Mucosa of descending colon (tissue), 3 donors: ENCODE measurements at regions not wholly inside any gene's neighbourhood (a gene's known extent, or its start where the extent isn't known, plus 50 kb on each side); places are given as distances from the start of the nearest gene placed in this dataset.
A peak's percentile ranks its signal among the peaks of the same experiment; 100 is the strongest.

Experiments
- ATAC-seq: fragments of 200-7000 bp; cut with Tn5 transposase; one replicate; pipeline ENCODE4 v1.9.1; 2020; ENCODE audit warnings: mild to moderate bottlenecking, moderate library complexity
- DNase-seq, 3 donors: peaks; one replicate each; pipeline ENCODE4 v3.0.0-alpha.2; 2020
- H3K36me3 ChIP-seq: fragments of 200-600 bp; one replicate; pipeline ENCODE4 v1.8.0; 2021; ENCODE audit warnings: low read depth, mild to moderate bottlenecking
- H3K4me1 ChIP-seq: fragments of 200-600 bp; one replicate; pipeline ENCODE4 v1.8.0; 2021; ENCODE audit warnings: low read depth, mild to moderate bottlenecking
- H3K4me3 ChIP-seq: fragments of 200-600 bp; one replicate; pipeline ENCODE4 v1.8.0; 2021; ENCODE audit warnings: mild to moderate bottlenecking
- H3K9me3 ChIP-seq: fragments of 200-600 bp; one replicate; pipeline ENCODE4 v1.8.0; 2021; ENCODE audit warnings: mild to moderate bottlenecking
- intact Hi-C, 2 donors: fragments of 100-400 bp; cut with DNase I in 1 of 2; cut with micrococcal nuclease in 1 of 2; formaldehyde crosslinking; loops; one replicate each; pipeline versions ENCODE4 v1.11.0 to v1.11.1; 2022; cut with DNase I, micrococcal nuclease
- TF ChIP-seq, protein P1 (sequence below): fragments of 200-600 bp; IDR thresholded peaks from one replicate; pipeline ENCODE4 v1.8.0; 2022; ENCODE audit warnings: antibody characterized with exemption, mild to moderate bottlenecking
- donor health status: DM: no; HTN: no; CAD: no; lungs with moderate emphysema.
- donor health status: DM: no; HTN: no; CAD: no.
- donor health status: DM: no; HTN: yes; CAD: no.

DNA sequence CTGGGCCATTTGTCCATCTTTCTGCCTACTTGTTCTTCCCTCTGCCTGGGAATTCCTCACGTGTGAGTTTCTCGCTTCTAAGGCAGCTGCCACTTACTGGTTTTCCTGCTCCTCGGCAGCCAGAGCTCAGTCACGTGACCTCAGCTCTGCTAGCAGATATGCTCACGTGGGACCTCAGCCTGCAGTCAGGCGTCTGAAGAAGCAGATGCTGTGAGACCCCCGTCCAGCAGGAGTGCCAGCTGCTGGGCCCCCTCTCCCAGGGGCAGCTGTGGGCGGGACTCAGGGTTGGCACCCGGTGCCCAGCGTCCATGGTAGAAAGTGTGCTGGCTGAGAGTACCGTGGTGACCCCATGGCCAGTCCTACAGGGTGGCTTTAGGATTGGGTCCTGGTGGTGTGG is 161.3 kb upstream of the TLE3 start:
- ATAC-seq (peak; percentile 71), DNase-seq (peak; percentile 55 to 85 (median 78))
- peaks cover 9% of the 10 kb centered on the region for H3K4me1 ChIP-seq
- intact Hi-C loops, result no loop called here
- TF ChIP-seq, protein P1, sequence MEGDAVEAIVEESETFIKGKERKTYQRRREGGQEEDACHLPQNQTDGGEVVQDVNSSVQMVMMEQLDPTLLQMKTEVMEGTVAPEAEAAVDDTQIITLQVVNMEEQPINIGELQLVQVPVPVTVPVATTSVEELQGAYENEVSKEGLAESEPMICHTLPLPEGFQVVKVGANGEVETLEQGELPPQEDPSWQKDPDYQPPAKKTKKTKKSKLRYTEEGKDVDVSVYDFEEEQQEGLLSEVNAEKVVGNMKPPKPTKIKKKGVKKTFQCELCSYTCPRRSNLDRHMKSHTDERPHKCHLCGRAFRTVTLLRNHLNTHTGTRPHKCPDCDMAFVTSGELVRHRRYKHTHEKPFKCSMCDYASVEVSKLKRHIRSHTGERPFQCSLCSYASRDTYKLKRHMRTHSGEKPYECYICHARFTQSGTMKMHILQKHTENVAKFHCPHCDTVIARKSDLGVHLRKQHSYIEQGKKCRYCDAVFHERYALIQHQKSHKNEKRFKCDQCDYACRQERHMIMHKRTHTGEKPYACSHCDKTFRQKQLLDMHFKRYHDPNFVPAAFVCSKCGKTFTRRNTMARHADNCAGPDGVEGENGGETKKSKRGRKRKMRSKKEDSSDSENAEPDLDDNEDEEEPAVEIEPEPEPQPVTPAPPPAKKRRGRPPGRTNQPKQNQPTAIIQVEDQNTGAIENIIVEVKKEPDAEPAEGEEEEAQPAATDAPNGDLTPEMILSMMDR, result no peak
- no peaks in the 10 kb centered on the region for H3K36me3 ChIP-seq
- no peaks in the 10 kb centered on the region for H3K9me3 ChIP-seq
- H3K4me3 ChIP-seq, result no peak overlapping the region

DNA sequence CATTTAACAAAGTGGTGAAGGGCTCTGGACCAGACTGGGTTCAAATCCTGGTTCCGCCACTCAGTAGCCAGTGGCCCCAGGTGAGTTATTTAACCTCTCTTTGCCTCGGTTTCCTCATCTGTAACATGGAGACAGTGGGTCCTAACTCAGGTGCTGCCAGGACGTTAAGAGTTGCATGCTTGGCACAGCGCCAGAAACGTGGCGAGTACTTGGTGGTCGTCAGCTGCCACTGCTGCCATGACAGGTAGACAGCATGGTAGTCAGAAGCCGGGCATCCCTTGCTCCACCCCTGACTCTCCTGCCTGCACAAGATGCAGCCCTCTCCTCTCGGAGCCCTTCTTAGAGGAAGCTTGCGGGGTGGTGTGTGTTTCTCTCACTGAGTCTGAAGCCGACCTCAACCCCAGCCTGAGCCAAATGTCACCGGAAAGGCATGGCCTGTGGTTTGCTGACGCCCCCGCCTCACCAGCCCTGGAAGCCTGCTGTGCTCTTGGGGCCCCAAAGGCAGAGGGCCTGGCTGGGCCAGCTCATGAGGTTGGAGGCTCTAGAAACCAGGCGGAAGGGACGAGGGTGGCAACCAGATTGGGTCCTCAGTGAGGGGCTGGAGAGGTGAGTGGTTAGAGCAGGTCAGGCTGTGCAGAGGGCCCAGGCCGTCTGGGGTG is 160.8 kb upstream of the TLE3 start:
- peak; percentile 64 for ATAC-seq
- intact Hi-C loops, result no loop called here

DNA sequence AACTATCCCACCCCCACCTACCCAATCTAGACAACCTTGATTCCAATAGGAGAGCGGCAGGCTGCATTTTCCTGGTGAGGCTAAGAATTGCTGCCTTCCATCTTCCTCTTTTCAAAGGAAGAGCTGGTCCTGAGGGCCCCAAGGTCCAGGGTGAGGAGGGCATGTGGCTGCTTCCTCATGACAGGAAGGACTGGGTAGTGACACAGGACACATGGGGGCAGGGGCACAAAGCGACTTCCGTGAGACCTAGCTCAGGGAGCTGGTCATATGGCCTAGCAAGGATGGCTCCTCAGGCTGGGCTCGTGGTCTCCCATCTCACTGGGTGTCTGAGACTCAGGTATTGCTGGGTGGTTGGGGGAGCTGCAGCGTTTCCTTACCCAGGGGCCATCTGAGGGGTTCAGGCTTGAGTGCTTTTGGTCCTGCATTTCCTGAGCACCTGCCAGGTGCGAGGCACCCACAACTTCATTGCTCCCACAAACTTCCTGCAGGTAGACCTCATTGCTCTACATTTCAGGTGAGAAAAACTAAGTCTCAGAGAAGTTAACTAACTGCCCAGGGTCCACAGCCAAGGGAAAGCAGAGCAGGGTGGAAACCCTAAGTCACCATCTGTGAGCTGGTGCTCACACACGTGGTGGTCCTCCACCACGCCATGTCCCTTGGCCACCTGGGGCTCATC is 160.0 kb upstream of the TLE3 start:
- no peaks in the 10 kb centered on the region for H3K36me3 ChIP-seq
- intact Hi-C loops, result no loop called here
- peaks cover 9% of the 10 kb centered on the region for H3K4me1 ChIP-seq
- H3K4me3 ChIP-seq, result no peak overlapping the region
- ATAC-seq, result no peak
- no peak for DNase-seq
- no peaks in the 10 kb centered on the region for H3K9me3 ChIP-seq
- TF ChIP-seq, protein P1, result no peak

More for the DNA sequence above, 160.8 kb upstream of the TLE3 start:
- TF ChIP-seq, protein P1, result no peak
- H3K4me3 ChIP-seq, result no peak overlapping the region
- peak; percentile 36 to 75 (median 62) for DNase-seq
- no peaks in the 10 kb centered on the region for H3K36me3 ChIP-seq
- no peaks in the 10 kb centered on the region for H3K9me3 ChIP-seq
- H3K4me1 ChIP-seq, result peaks cover 9% of the 10 kb centered on the region

DNA sequence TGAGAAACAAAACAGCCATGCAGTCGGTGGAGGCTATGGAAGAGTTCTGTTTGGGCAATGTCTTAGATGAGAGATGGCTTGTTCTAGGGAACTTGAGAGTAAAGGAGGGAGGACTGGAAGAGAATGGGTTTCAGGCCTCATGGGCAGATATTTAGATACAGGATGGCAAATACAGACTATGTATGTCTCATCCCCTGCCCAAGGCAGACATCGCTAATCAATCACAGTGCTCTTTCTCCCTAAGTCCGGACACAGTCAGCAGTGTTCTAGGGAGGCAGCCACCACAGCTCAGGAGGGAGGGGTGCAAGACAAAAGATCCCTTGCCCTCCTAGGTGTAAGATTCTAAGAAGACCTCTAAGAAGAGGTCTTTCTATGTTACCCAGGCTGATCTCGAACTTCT is 159.3 kb upstream of the TLE3 start:
- ATAC-seq, result no peak
- TF ChIP-seq, protein P1, result no peak
- intact Hi-C loops, result no loop called here
- H3K4me3 ChIP-seq, result no peak overlapping the region
- H3K36me3 ChIP-seq, result no peaks in the 10 kb centered on the region
- no peak for DNase-seq
- no peaks in the 10 kb centered on the region for H3K9me3 ChIP-seq
- peaks cover 9% of the 10 kb centered on the region for H3K4me1 ChIP-seq

DNA sequence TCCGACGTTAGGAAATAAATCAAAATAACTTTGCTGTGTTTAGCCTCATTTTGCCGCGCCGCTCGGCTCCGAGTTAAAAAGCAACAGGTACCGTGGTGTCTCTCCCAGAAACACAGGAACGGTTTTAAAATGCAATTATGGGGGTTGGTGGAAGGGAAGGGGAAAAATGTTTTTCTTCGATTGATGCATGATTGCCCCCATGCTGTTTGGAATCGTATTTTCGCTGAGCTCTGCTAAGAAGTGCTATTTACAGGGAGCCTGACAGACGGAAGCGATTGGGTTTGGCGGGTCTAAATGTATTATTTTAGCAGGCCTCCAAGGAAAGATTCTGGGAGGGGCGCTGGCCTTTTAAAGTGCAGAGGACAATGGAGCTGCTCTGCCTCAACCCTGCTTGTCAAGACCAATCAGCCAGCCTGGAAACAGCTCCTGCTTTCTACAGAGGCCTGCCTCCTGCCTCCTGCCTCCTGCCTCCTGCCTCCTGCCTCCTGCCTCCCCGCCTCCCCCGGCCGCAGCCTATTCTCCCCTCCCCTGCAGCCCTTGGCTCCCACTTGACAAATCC is 156.7 kb upstream of the TLE3 start:
- Histone ChIP-seq H3K9me3 (no peaks in the 10 kb centered on the region), H3K4me3 (no peak overlapping the region), H3K4me1 (peaks cover 9% of the 10 kb centered on the region), H3K36me3 (no peaks in the 10 kb centered on the region)
- no peak for DNase-seq
- no peak for ATAC-seq
- TF ChIP-seq, protein P1, result no peak
- intact Hi-C loops, result no loop called here
